ENCODE measurements at regions not wholly inside any gene's neighbourhood (a gene's known extent, or its start where the extent isn't known, plus 50 kb on each side); places are given as distances from the start of the nearest gene placed in this dataset.

DNA sequence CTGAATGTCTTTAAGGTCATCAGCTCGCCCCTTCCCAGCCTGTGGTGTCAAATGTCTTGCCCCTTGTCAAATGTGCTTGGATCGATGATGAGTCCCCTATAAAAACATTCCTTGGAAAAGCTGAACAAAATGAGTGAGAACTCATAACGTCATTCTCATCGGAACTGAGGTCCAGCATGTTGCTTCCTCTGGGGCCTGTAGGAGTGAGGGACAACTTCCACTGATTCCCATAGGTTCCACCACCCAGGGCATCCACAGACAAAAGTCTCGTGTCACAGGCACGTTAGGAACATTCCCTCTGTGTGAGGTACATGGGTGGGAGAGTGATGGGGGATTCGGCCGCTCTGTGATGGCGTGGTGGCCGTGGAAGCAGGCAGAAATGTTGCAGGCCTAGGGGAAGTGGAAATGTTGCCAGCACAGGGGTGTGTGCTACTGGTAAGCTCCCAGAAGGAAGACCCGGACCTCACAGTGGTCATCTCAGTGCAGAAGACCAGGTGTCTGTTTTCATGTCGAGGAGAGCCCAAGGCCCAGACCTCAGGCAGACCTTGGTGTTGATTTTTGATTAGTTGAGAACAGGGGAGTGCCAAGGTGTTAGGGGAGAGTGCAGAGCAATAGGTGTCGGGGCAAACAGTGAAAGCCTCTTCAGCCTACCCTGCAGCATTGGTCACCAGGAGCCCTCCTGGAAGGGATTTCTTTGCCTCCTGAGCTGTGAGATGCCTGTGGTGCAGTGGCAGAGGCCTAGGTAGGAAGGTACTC is 96.8 kb downstream of the SNRPN start:
- Mint-ChIP-seq H3K27me3 (no peaks in the 10 kb centered on the region), H3K4me3 (no peak overlapping the region), H3K36me3 (peaks cover 99% of the 10 kb centered on the region), H3K27ac (no peak overlapping the region), H3K9me3 (peaks cover 90% of the 10 kb centered on the region), H3K4me1 (no peaks in the 10 kb centered on the region)
- no peak for DNase-seq

- H3K27ac Mint-ChIP-seq = no peak overlapping the region
- no peak overlapping the region for H3K4me3 Mint-ChIP-seq
- H3K9me3 Mint-ChIP-seq = peaks cover 90% of the 10 kb centered on the region
- peaks cover 99% of the 10 kb centered on the region for H3K36me3 Mint-ChIP-seq
- no peak for DNase-seq
- H3K27me3 Mint-ChIP-seq = no peaks in the 10 kb centered on the region
- no peaks in the 10 kb centered on the region for H3K4me1 Mint-ChIP-seq
These were observed 97.6 kb downstream of the SNRPN start for GRCh38 chr15:25052191-25052999.

DNA sequence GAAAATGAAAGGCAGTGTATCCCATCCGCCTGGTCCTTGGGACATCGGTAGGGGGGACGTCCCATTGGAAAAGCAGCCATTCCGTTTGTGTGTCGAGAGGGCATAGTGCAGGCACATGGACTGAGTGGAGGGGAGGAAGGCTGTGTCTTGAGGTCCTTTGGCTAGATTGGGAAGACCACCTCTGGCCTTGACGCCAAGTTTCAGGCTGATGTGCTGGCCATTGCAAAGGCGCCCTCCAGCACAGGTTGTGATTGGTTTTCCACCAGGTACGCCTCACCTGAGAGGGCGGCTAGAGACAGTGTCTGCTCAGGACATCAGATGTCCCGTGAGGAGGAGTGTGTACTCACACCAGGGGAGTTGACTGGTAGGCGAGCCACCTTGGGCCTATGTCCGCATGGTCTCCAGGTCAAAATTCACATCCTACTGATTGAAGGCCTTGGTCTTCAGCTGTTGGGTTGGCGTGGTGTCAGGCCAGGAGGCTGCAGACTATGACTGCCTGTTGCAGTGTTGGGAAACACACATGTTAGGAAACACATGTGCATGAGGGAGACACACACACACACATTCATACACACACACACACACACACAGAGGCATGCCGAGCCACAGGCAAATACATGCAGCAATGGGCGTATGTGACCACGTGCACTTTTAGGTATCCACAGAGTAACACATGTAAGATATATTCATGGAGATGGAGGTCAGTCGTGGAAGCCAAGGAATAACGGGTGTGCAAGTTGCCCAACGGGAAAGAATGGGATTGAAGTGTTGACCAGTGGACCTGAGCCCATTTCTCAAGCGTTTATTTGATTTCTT is 98.4 kb downstream of the SNRPN start:
- Mint-ChIP-seq H3K27me3 (no peaks in the 10 kb centered on the region), H3K36me3 (peaks cover 99% of the 10 kb centered on the region), H3K4me1 (no peaks in the 10 kb centered on the region), H3K27ac (no peak overlapping the region), H3K4me3 (no peak overlapping the region), H3K9me3 (peaks cover 90% of the 10 kb centered on the region)
- DNase-seq = no peak

- H3K36me3 Mint-ChIP-seq = peaks cover 100% of the 10 kb centered on the region
- no peak overlapping the region for H3K4me3 Mint-ChIP-seq
- no peaks in the 10 kb centered on the region for H3K27me3 Mint-ChIP-seq
- no peak for DNase-seq
- H3K27ac Mint-ChIP-seq = no peak overlapping the region
- peaks cover 90% of the 10 kb centered on the region for H3K9me3 Mint-ChIP-seq
- no peaks in the 10 kb centered on the region for H3K4me1 Mint-ChIP-seq
These were observed 99.5 kb downstream of the SNRPN start for GRCh38 chr15:25054329-25054728.

DNA sequence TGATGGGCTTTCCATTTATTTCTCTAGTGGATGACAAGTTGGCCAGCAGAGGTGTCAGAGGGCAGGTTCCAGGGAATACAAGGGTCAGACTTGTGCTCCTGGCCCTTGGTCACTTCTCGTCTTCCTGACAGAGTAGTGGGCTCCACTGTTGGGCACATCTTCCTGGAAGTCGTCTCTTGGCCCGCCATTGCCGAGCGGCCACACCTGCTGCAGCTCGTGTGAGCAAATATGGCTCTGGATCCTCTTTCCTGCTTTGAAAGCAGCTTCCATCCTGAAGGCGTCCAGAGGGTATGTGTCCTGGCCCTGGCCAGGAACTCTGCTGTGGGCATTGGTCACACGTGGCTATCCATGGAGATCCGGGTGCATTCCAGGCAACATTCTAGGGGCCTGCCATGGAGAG is 100.2 kb downstream of the SNRPN start:
- no peak overlapping the region for H3K4me3 Mint-ChIP-seq
- H3K9me3 Mint-ChIP-seq = peaks cover 90% of the 10 kb centered on the region
- no peaks in the 10 kb centered on the region for H3K27me3 Mint-ChIP-seq
- H3K27ac Mint-ChIP-seq = no peak overlapping the region
- H3K4me1 Mint-ChIP-seq = no peaks in the 10 kb centered on the region
- no peak for DNase-seq
- peaks cover 100% of the 10 kb centered on the region for H3K36me3 Mint-ChIP-seq

DNA sequence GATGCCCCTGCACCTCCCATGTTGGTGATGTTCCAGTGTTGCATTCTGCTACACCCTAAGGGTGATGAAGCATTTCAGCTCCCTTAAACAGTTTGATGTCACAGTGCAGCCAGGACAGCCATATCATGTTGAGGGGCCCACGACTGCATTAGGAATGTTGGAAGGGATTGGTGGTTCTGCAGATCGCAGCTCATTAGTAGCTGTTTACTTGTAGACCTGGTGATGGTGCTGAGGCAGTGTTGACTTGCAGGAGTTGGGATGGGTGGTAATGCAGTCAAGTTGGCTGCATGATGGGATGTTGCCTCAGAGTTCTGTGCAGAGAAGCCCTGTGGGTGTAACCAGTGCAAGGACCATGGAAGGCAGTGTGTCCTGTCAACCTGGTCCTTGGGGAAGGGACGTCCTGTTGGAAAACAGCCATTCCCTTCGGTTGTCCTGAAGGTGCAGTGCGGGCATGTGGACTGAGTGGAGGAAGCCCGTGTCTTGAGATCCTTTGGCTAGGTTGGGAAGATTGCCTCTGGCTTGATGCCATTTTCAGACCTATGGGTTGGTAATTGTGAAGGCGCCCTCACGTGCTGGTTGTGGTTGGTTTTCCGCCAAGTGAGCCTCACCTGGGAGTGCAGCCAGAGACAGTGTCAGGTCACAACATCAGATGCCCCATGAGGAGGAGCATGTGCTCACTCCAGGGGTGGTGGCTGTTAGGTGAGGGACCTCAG is 100.7 kb downstream of the SNRPN start:
- Mint-ChIP-seq H3K36me3 (peaks cover 100% of the 10 kb centered on the region), H3K27ac (no peak overlapping the region), H3K9me3 (peaks cover 90% of the 10 kb centered on the region), H3K4me3 (no peak overlapping the region), H3K27me3 (no peaks in the 10 kb centered on the region), H3K4me1 (no peaks in the 10 kb centered on the region)
- no peak for DNase-seq

DNA sequence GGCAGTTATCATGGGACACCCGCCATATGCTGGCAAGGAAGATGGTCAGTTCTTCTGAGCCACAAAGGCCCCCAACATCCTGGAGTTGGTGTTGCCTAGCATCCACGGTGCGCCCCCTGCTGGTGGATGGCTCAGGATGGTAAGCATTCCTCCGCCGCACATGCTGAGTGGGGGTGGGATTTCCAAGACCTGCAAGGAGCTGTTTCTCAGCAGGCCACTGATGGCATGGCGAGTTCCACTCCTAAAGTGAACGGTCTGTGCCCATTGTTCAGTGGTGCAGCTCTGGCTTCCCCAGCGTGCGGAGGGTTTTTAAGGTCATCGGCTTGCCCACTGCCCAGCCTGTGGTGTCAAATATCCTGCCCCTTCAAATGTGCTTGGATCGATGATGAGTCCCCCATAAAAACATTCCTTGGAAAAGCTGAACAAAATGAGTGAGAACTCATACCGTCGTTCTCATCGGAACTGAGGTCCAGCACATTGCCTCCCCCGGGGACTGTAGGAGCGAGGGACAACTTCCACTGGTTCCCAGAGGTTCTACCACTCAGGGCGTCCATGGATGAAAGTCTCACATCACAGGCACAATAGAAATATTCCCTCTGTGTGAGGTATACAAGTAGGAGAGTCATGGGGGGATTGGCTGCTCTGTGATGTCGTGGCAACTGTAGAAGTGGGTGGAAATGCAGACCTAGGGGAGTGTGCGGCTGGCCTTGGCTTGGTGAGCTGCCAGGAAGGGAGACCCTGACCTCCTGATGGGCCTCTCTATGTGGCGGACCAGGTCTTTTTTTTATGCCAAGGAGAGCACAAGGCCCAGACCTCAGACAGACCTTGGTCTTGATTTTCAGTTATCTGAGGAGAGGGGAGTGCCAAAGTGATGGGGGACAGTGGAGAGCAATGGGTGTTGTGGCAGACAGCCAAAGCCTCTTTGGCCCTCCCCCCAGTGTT is 102.0 kb downstream of the SNRPN start:
- no peak overlapping the region for H3K4me3 Mint-ChIP-seq
- peaks cover 89% of the 10 kb centered on the region for H3K9me3 Mint-ChIP-seq
- no peak overlapping the region for H3K27ac Mint-ChIP-seq
- no peaks in the 10 kb centered on the region for H3K4me1 Mint-ChIP-seq
- no peak for DNase-seq
- peaks cover 100% of the 10 kb centered on the region for H3K36me3 Mint-ChIP-seq
- H3K27me3 Mint-ChIP-seq = no peaks in the 10 kb centered on the region

GRCh38 chr15:25057574-25057973 is 102.8 kb downstream of the SNRPN start:
- H3K36me3 Mint-ChIP-seq = peaks cover 100% of the 10 kb centered on the region
- DNase-seq = no peak

GRCh38 chr15:25058080-25058785 is 103.4 kb downstream of the SNRPN start:
- Mint-ChIP-seq H3K27ac (no peak overlapping the region), H3K9me3 (peaks cover 89% of the 10 kb centered on the region), H3K4me1 (no peaks in the 10 kb centered on the region), H3K27me3 (no peaks in the 10 kb centered on the region), H3K36me3 (peaks cover 100% of the 10 kb centered on the region), H3K4me3 (no peak overlapping the region)
- DNase-seq = no peak

More at GRCh38 chr15:25057574-25057973, 102.8 kb downstream of the SNRPN start:
- Mint-ChIP-seq H3K9me3 (peaks cover 89% of the 10 kb centered on the region), H3K4me3 (no peak overlapping the region), H3K4me1 (no peaks in the 10 kb centered on the region), H3K27ac (no peak overlapping the region), H3K27me3 (no peaks in the 10 kb centered on the region)

- Mint-ChIP-seq H3K4me3 (no peak overlapping the region), H3K36me3 (peaks cover 100% of the 10 kb centered on the region), H3K27me3 (no peaks in the 10 kb centered on the region), H3K9me3 (peaks cover 90% of the 10 kb centered on the region), H3K27ac (no peak overlapping the region), H3K4me1 (no peaks in the 10 kb centered on the region)
- no peak for DNase-seq
These were observed 105.1 kb downstream of the SNRPN start for GRCh38 chr15:25059698-25060471.

DNA sequence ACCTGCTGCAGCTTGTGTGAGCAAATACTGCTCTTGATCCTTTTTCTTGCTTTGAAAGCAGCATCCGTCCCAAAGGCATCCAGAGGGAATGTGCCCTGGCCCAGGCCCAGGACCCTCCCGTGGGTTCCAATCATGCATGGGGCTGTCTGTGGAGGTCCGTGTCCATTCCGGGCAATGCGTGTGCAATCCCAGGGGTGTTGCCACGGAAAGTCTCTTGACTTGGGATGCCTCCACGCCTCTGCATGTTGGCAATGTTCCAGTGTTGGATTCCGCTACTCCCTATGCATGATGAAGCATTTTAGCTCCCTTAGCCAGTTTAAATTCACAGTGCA is 105.7 kb downstream of the SNRPN start:
- H3K27ac Mint-ChIP-seq = no peak overlapping the region
- no peak for DNase-seq

GRCh38 chr15:25060996-25061620 is 106.3 kb downstream of the SNRPN start:
- Mint-ChIP-seq H3K27me3 (no peaks in the 10 kb centered on the region), H3K9me3 (peaks cover 87% of the 10 kb centered on the region), H3K4me1 (no peaks in the 10 kb centered on the region), H3K27ac (no peak overlapping the region), H3K4me3 (no peak overlapping the region), H3K36me3 (peaks cover 100% of the 10 kb centered on the region)
- DNase-seq = no peak

More for the DNA sequence above, 105.7 kb downstream of the SNRPN start:
- H3K9me3 Mint-ChIP-seq = peaks cover 89% of the 10 kb centered on the region
- H3K36me3 Mint-ChIP-seq = peaks cover 100% of the 10 kb centered on the region
- no peaks in the 10 kb centered on the region for H3K4me1 Mint-ChIP-seq
- no peak overlapping the region for H3K4me3 Mint-ChIP-seq
- H3K27me3 Mint-ChIP-seq = no peaks in the 10 kb centered on the region
